DOHH2 (cell line): ENCODE measurements at regions not wholly inside any gene's neighbourhood (a gene's known extent, or its start where the extent isn't known, plus 50 kb on each side); places are given as distances from the start of the nearest gene placed in this dataset.

Experiments used
- EZH2phosphoT487 ChIP-seq: fragments of 200-600 bp; sonication (generic); IDR thresholded peaks from 2 replicates; pipeline ENCODE4 v1.6.1; 2017; ENCODE audit warnings: borderline replicate concordance, mild to moderate bottlenecking, antibody characterized with exemption, low read length, moderate library complexity, mixed read lengths
- TF ChIP-seq, protein P1 (sequence below): fragments of 200-600 bp; sonication (generic); IDR thresholded peaks from one replicate; pipeline ENCODE4 v1.5.1; 2014; ENCODE audit warnings: antibody characterized with exemption, mild to moderate bottlenecking, low read depth, low read length; ENCODE audit not compliant: poor library complexity, severe bottlenecking

DNA sequence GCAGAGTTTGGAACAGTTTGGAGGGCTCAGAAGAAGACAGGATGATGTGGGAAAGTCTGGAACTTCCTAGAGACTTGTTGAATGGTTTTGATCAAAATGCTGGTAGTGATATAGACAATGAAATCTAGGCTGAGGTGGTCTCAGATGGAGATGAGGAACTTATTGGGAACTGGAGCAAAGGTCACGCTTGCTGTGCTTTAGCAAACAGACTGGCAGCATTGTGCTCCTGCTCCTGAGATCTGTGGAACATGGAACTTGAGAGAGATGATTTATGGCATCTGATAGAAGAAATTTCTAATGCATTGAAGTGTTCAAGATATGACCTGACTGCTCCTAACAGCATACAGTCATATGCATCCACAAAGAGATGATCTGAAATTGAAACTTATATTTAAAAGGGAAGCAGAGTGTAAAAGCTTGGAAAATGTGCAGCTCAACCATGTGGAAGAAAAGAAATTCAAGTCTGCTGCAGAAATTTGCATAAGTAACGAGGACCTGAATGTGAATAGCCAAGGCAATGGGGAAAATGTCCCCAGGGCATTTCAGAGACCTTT lies 186.9 kb upstream of the PHYHIPL start:
- TF ChIP-seq, protein P1, sequence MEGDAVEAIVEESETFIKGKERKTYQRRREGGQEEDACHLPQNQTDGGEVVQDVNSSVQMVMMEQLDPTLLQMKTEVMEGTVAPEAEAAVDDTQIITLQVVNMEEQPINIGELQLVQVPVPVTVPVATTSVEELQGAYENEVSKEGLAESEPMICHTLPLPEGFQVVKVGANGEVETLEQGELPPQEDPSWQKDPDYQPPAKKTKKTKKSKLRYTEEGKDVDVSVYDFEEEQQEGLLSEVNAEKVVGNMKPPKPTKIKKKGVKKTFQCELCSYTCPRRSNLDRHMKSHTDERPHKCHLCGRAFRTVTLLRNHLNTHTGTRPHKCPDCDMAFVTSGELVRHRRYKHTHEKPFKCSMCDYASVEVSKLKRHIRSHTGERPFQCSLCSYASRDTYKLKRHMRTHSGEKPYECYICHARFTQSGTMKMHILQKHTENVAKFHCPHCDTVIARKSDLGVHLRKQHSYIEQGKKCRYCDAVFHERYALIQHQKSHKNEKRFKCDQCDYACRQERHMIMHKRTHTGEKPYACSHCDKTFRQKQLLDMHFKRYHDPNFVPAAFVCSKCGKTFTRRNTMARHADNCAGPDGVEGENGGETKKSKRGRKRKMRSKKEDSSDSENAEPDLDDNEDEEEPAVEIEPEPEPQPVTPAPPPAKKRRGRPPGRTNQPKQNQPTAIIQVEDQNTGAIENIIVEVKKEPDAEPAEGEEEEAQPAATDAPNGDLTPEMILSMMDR: no peak
- TF ChIP-seq EZH2phosphoT487: no peak
